ENCODE measurements at regions not wholly inside any gene's neighbourhood (a gene's known extent, or its start where the extent isn't known, plus 50 kb on each side); places are given as distances from the start of the nearest gene placed in this dataset.
"Not testable (repeated sequence)": the region's sequence is repeated elsewhere in the genome, so short reads cannot be mapped to it uniquely, and the experiment has no call there.

- H3K27ac ChIP-seq (ENCODE audit: low read length); H3K27ac Mint-ChIP-seq; H3K4me1 Mint-ChIP-seq; H3K36me3 ChIP-seq (ENCODE audit: control insufficient read depth in 2 of 2, extremely low read depth in 1 of 2, insufficient read depth in 1 of 2, low read length in 1 of 2); H3K4me3 ChIP-seq (ENCODE audit: control insufficient read depth in 1 of 2, extremely low read depth in 1 of 2, low read length in 1 of 2); DNase-seq; H3K27me3 ChIP-seq (replicated peaks in 1 of 2; ENCODE audit: control insufficient read depth in 2 of 2, extremely low read depth in 1 of 2, insufficient read depth in 2 of 2, low read length in 1 of 2); H3K4me1 ChIP-seq (ENCODE audit: control insufficient read depth in 1 of 2, extremely low read depth in 1 of 2, insufficient read depth in 2 of 2, low read length in 2 of 2); H3K4me3 Mint-ChIP-seq; POLR2A ChIA-PET; ATAC-seq (replicated peaks in 1 of 4); H3K36me3 Mint-ChIP-seq; CTCF ChIA-PET; H3K9me3 ChIP-seq; H3K9me3 Mint-ChIP-seq; H3K27me3 Mint-ChIP-seq: not testable (repeated sequence)
- WGBS (ENCODE audit: insufficient coverage) = no CpG with 5 or more reads among the region's 6 CpGs
Observed at GRCh38 chr3:63734632-63735031, 82.2 kb downstream of the SNTN start.

- H3K27ac ChIP-seq (ENCODE audit: low read length); H3K9me3 Mint-ChIP-seq; ATAC-seq (replicated peaks in 1 of 4); H3K4me1 ChIP-seq (ENCODE audit: control insufficient read depth in 1 of 2, extremely low read depth in 1 of 2, insufficient read depth in 2 of 2, low read length in 2 of 2); H3K27me3 Mint-ChIP-seq; H3K27me3 ChIP-seq (replicated peaks in 1 of 2; ENCODE audit: control insufficient read depth in 2 of 2, extremely low read depth in 1 of 2, insufficient read depth in 2 of 2, low read length in 1 of 2); H3K4me1 Mint-ChIP-seq; POLR2A ChIA-PET; H3K9me3 ChIP-seq; CTCF ChIA-PET; H3K36me3 ChIP-seq (ENCODE audit: control insufficient read depth in 2 of 2, extremely low read depth in 1 of 2, insufficient read depth in 1 of 2, low read length in 1 of 2); DNase-seq; H3K27ac Mint-ChIP-seq; H3K4me3 ChIP-seq (ENCODE audit: control insufficient read depth in 1 of 2, extremely low read depth in 1 of 2, low read length in 1 of 2); H3K4me3 Mint-ChIP-seq; H3K36me3 Mint-ChIP-seq: not testable (repeated sequence)
- WGBS (ENCODE audit: insufficient coverage) = no CpG with 5 or more reads among the region's 2 CpGs
Observed at GRCh38 chr3:63736757-63737156, 82.3 kb upstream of the C3orf49 start.

- H3K27me3 Mint-ChIP-seq; H3K36me3 Mint-ChIP-seq; H3K27me3 ChIP-seq (replicated peaks in 1 of 2; ENCODE audit: control insufficient read depth in 2 of 2, extremely low read depth in 1 of 2, insufficient read depth in 2 of 2, low read length in 1 of 2); H3K4me1 ChIP-seq (ENCODE audit: control insufficient read depth in 1 of 2, extremely low read depth in 1 of 2, insufficient read depth in 2 of 2, low read length in 2 of 2); POLR2A ChIA-PET; ATAC-seq (replicated peaks in 1 of 4); DNase-seq; H3K4me1 Mint-ChIP-seq; H3K9me3 ChIP-seq; CTCF ChIA-PET; H3K27ac Mint-ChIP-seq; H3K36me3 ChIP-seq (ENCODE audit: control insufficient read depth in 2 of 2, extremely low read depth in 1 of 2, insufficient read depth in 1 of 2, low read length in 1 of 2); H3K4me3 Mint-ChIP-seq; H3K27ac ChIP-seq (ENCODE audit: low read length); H3K4me3 ChIP-seq (ENCODE audit: control insufficient read depth in 1 of 2, extremely low read depth in 1 of 2, low read length in 1 of 2); H3K9me3 Mint-ChIP-seq: not testable (repeated sequence)
- no CpG with 5 or more reads among the region's 3 CpGs for WGBS (ENCODE audit: insufficient coverage)
Observed at GRCh38 chr3:63738577-63738976, 80.5 kb upstream of the C3orf49 start.

DNA sequence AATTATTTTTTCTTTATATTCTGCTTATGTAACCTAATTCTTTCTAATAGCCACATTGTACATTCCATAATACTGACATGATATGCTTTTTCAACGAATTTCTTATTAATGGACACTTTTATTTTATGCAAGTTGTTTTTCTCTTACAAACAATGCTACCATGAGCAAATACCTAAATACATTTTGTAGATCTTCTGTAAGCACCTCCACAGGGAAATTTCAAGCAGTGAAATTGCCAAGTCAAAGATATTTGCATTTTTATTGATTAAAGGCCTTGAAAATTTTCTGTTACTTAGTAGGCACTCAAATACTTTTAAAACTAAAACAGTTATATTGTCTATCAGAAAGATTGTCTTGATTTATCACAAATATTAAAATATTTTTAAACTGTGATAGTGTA lies 79.6 kb upstream of the C3orf49 start:
- Mint-ChIP-seq H3K4me3 (no peak overlapping the region), H3K27me3 (no peaks in the 10 kb centered on the region), H3K9me3 (no peaks in the 10 kb centered on the region), H3K27ac (no peak overlapping the region), H3K4me1 (no peaks in the 10 kb centered on the region), H3K36me3 (no peaks in the 10 kb centered on the region)
- no CpG with 5 or more reads among the region's 1 CpG for WGBS (ENCODE audit: insufficient coverage)
- Histone ChIP-seq H3K36me3 (ENCODE audit: control insufficient read depth in 2 of 2, extremely low read depth in 1 of 2, insufficient read depth in 1 of 2, low read length in 1 of 2) (no peaks in the 10 kb centered on the region), H3K27ac (ENCODE audit: low read length) (no peak overlapping the region), H3K4me1 (ENCODE audit: control insufficient read depth in 1 of 2, extremely low read depth in 1 of 2, insufficient read depth in 2 of 2, low read length in 2 of 2) (no peaks in the 10 kb centered on the region), H3K9me3 (no peaks in the 10 kb centered on the region), H3K27me3 (replicated peaks in 1 of 2; ENCODE audit: control insufficient read depth in 2 of 2, extremely low read depth in 1 of 2, insufficient read depth in 2 of 2, low read length in 1 of 2) (no peaks in the 10 kb centered on the region), H3K4me3 (ENCODE audit: control insufficient read depth in 1 of 2, extremely low read depth in 1 of 2, low read length in 1 of 2) (no peak overlapping the region)
- POLR2A ChIA-PET = no interaction called here
- CTCF ChIA-PET = no interaction called here
- no peak for ATAC-seq (replicated peaks in 1 of 4)
- DNase-seq = no peak

GRCh38 chr3:63740116-63740515 lies 79.0 kb upstream of the C3orf49 start:
- CTCF ChIA-PET = no interaction called here

GRCh38 chr3:63744693-63745092 lies 74.4 kb upstream of the C3orf49 start:
- H3K9me3 Mint-ChIP-seq = peaks cover 0 to 11% (median 7%) of the 10 kb centered on the region in 3 donors
- H3K4me1 ChIP-seq (ENCODE audit: control insufficient read depth in 1 of 2, extremely low read depth in 1 of 2, insufficient read depth in 2 of 2, low read length in 2 of 2); H3K36me3 Mint-ChIP-seq; H3K4me3 Mint-ChIP-seq; H3K27ac Mint-ChIP-seq; H3K36me3 ChIP-seq (ENCODE audit: control insufficient read depth in 2 of 2, extremely low read depth in 1 of 2, insufficient read depth in 1 of 2, low read length in 1 of 2); H3K4me1 Mint-ChIP-seq; H3K9me3 ChIP-seq; H3K27me3 ChIP-seq (replicated peaks in 1 of 2; ENCODE audit: control insufficient read depth in 2 of 2, extremely low read depth in 1 of 2, insufficient read depth in 2 of 2, low read length in 1 of 2); H3K4me3 ChIP-seq (ENCODE audit: control insufficient read depth in 1 of 2, extremely low read depth in 1 of 2, low read length in 1 of 2); POLR2A ChIA-PET; CTCF ChIA-PET; DNase-seq; H3K27ac ChIP-seq (ENCODE audit: low read length); ATAC-seq (replicated peaks in 1 of 4); H3K27me3 Mint-ChIP-seq: not testable (repeated sequence)
- WGBS (ENCODE audit: insufficient coverage) = no CpG with 5 or more reads among the region's 1 CpG

More at GRCh38 chr3:63740116-63740515, 79.0 kb upstream of the C3orf49 start:
- ATAC-seq (replicated peaks in 1 of 4) (no peak), DNase-seq (no peak)
- Mint-ChIP-seq H3K4me3 (no peak overlapping the region), H3K27me3 (no peaks in the 10 kb centered on the region), H3K9me3 (no peaks in the 10 kb centered on the region), H3K4me1 (no peaks in the 10 kb centered on the region), H3K36me3 (no peaks in the 10 kb centered on the region), H3K27ac (no peak overlapping the region)
- no peak overlapping the region for H3K4me3 ChIP-seq (ENCODE audit: control insufficient read depth in 1 of 2, extremely low read depth in 1 of 2, low read length in 1 of 2)
- no peaks in the 10 kb centered on the region for H3K4me1 ChIP-seq (ENCODE audit: control insufficient read depth in 1 of 2, extremely low read depth in 1 of 2, insufficient read depth in 2 of 2, low read length in 2 of 2)
- no peaks in the 10 kb centered on the region for H3K36me3 ChIP-seq (ENCODE audit: control insufficient read depth in 2 of 2, extremely low read depth in 1 of 2, insufficient read depth in 1 of 2, low read length in 1 of 2)
- no peaks in the 10 kb centered on the region for H3K9me3 ChIP-seq
- H3K27ac ChIP-seq (ENCODE audit: low read length) = no peak overlapping the region
- POLR2A ChIA-PET = no interaction called here
- H3K27me3 ChIP-seq (replicated peaks in 1 of 2; ENCODE audit: control insufficient read depth in 2 of 2, extremely low read depth in 1 of 2, insufficient read depth in 2 of 2, low read length in 1 of 2) = no peaks in the 10 kb centered on the region

- H3K4me1 ChIP-seq (ENCODE audit: control insufficient read depth in 1 of 2, extremely low read depth in 1 of 2, insufficient read depth in 2 of 2, low read length in 2 of 2) = no peaks in the 10 kb centered on the region
- no peak for DNase-seq
- H3K27ac ChIP-seq (ENCODE audit: low read length) = no peak overlapping the region
- CTCF ChIA-PET = no interaction called here
- Mint-ChIP-seq H3K4me1 (no peaks in the 10 kb centered on the region), H3K27ac (no peak overlapping the region), H3K36me3 (no peaks in the 10 kb centered on the region), H3K9me3 (peaks cover 0 to 11% (median 7%) of the 10 kb centered on the region in 3 donors), H3K27me3 (no peaks in the 10 kb centered on the region), H3K4me3 (no peak overlapping the region)
- no peaks in the 10 kb centered on the region for H3K36me3 ChIP-seq (ENCODE audit: control insufficient read depth in 2 of 2, extremely low read depth in 1 of 2, insufficient read depth in 1 of 2, low read length in 1 of 2)
- H3K9me3 ChIP-seq = no peaks in the 10 kb centered on the region
- no peak for ATAC-seq (replicated peaks in 1 of 4)
- POLR2A ChIA-PET = no interaction called here
- WGBS (ENCODE audit: insufficient coverage) = 93% methylated on average over 2 of the region's 2 CpGs
- H3K27me3 ChIP-seq (replicated peaks in 1 of 2; ENCODE audit: control insufficient read depth in 2 of 2, extremely low read depth in 1 of 2, insufficient read depth in 2 of 2, low read length in 1 of 2) = no peaks in the 10 kb centered on the region
- H3K4me3 ChIP-seq (ENCODE audit: control insufficient read depth in 1 of 2, extremely low read depth in 1 of 2, low read length in 1 of 2) = no peak overlapping the region
Observed at GRCh38 chr3:63745757-63746156, 73.3 kb upstream of the C3orf49 start.

Data from T-cell (primary cell).